Lung (tissue), 11 donors: ENCODE measurements at regions not wholly inside any gene's neighbourhood (a gene's known extent, or its start where the extent isn't known, plus 50 kb on each side); places are given as distances from the start of the nearest gene placed in this dataset.

Experiments used
- ATAC-seq: fragments of 200-7000 bp; cut with Tn5 transposase; one replicate; pipeline ENCODE4 v1.9.1; 2020; ENCODE audit warnings: moderate number of reproducible peaks; ENCODE audit not compliant: insufficient read depth, low FRiP score
- DNase-seq, 3 donors: peaks; one replicate each; pipeline ENCODE4 v3.0.0-alpha.2; 2013 to 2017
- H3K27ac ChIP-seq, 2 donors: one replicate each; pipeline ENCODE4 v1.5.1; 2013; ENCODE audit warnings: mild to moderate bottlenecking in 2 of 2, moderate library complexity in 2 of 2, control low read depth in 1 of 2, inconsistent platforms in 1 of 2, low read depth in 1 of 2, low read length in 1 of 2
- H3K27me3 ChIP-seq, 3 donors: one replicate each; pipeline ENCODE4 v1.5.1; 2013; ENCODE audit warnings: low read length in 2 of 3; ENCODE audit not compliant: control insufficient read depth in 3 of 3, insufficient read depth in 3 of 3
- H3K36me3 ChIP-seq, 4 donors: one replicate each; pipeline ENCODE4 v1.5.1; 2013; ENCODE audit warnings: low read length in 4 of 4, mild to moderate bottlenecking in 1 of 4, moderate library complexity in 1 of 4; ENCODE audit not compliant: control insufficient read depth in 4 of 4, insufficient read depth in 4 of 4
- H3K4me1 ChIP-seq, 5 donors: one replicate each; pipeline ENCODE4 v1.5.1; 2013; ENCODE audit warnings: low read length in 5 of 5, mild to moderate bottlenecking in 2 of 5, moderate library complexity in 1 of 5; ENCODE audit not compliant: control insufficient read depth in 5 of 5, insufficient read depth in 5 of 5
- H3K4me3 ChIP-seq: one replicate; pipeline ENCODE4 v1.5.1; 2013; ENCODE audit warnings: mild to moderate bottlenecking, control low read depth, moderate library complexity
- H3K9ac ChIP-seq, 2 donors: one replicate each; pipeline ENCODE4 v1.5.1; 2013; ENCODE audit warnings: low read length in 2 of 2, control low read depth in 1 of 2; ENCODE audit not compliant: insufficient read depth in 1 of 2
- H3K9me3 ChIP-seq, 4 donors: one replicate each; pipeline ENCODE4 v1.5.1; 2013; ENCODE audit warnings: low read length in 3 of 4, mild to moderate bottlenecking in 1 of 4, moderate library complexity in 1 of 4; ENCODE audit not compliant: control insufficient read depth in 4 of 4, insufficient read depth in 3 of 4
- WGBS, 2 donors: extraction: QIAGEN DNeasy Blood & Tissue Kit; methylation state at CpG; one replicate each; pipeline ENCODE4 v1.1.7; 2013; 5-methylcytosine and 5-hydroxymethylcytosine counted together
- TF ChIP-seq, protein P1 (sequence below): IDR thresholded peaks from 2 replicates; pipeline ENCODE4 v1.5.1; 2012; ENCODE audit warnings: mild to moderate bottlenecking; ENCODE audit errors: control extremely low read depth, extremely low read depth
- donor health status: control.
- donor health status: control.
- donor health status: Bipolar disorder and iron deficiency.
- donor health status: healthy.
- donor health status: DM: yes; HTN: yes; CAD: no.

DNA sequence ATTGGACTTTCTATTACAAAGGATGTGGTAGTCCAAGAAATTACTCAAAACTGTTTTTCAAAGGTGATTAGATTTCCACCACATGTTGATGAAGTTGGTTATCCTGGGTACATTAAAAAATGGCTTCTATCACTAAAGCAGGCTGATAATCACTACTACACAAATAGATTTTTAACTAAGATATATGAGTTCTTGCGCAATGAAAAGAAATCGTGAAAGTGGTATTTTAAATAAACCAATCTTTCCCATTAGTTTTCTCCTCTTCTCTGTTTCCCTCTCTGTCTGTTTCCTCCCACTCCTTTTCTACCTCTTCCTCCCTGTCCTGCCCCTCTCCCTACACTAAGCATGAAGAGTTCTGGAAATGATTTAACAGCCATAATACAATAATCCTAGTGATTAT is 487.9 kb upstream of the CITED2 start:
- Histone ChIP-seq H3K4me3 (no peak overlapping the region), H3K27ac (no peak overlapping the region), H3K9me3 (no peaks in the 10 kb centered on the region), H3K36me3 (no peaks in the 10 kb centered on the region), H3K9ac (no peak overlapping the region), H3K4me1 (peaks cover 0 to 4% (median 0%) of the 10 kb centered on the region in 5 donors), H3K27me3 (no peaks in the 10 kb centered on the region)
- WGBS, 2 donors = 69 to 75% methylated on average over 2 of the region's 2 CpGs
- TF ChIP-seq, protein P1, sequence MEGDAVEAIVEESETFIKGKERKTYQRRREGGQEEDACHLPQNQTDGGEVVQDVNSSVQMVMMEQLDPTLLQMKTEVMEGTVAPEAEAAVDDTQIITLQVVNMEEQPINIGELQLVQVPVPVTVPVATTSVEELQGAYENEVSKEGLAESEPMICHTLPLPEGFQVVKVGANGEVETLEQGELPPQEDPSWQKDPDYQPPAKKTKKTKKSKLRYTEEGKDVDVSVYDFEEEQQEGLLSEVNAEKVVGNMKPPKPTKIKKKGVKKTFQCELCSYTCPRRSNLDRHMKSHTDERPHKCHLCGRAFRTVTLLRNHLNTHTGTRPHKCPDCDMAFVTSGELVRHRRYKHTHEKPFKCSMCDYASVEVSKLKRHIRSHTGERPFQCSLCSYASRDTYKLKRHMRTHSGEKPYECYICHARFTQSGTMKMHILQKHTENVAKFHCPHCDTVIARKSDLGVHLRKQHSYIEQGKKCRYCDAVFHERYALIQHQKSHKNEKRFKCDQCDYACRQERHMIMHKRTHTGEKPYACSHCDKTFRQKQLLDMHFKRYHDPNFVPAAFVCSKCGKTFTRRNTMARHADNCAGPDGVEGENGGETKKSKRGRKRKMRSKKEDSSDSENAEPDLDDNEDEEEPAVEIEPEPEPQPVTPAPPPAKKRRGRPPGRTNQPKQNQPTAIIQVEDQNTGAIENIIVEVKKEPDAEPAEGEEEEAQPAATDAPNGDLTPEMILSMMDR = no peak
- DNase-seq = no peak
- no peak for ATAC-seq

DNA sequence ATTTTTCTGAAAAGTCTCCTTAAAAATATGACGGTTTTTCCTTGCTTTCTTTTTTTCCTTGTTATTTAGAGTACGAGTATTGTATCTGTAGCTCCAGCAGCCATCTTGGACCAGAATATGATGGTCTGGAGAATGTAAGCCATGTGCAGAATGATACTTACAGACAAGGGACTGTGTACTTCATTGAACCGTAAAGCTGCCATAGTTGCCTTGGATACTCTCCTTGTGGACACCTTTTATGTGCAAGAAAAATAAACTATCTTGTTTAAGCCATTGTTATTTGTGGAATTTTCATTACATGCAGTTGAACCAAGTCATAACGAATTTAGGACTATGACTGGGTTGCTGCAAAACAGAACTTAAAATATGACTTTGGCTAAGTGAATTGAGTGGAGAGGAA is 485.8 kb upstream of the CITED2 start:
- Histone ChIP-seq H3K9me3 (no peaks in the 10 kb centered on the region), H3K36me3 (no peaks in the 10 kb centered on the region), H3K27me3 (no peaks in the 10 kb centered on the region), H3K9ac (no peak overlapping the region), H3K27ac (no peak overlapping the region), H3K4me1 (peaks cover 0 to 19% (median 5%) of the 10 kb centered on the region in 5 donors), H3K4me3 (no peak overlapping the region)
- TF ChIP-seq, protein P1 = no peak
- 95 to 96% methylated on average over 4 of the region's 4 CpGs for WGBS, 2 donors
- no peak for DNase-seq
- ATAC-seq = no peak

DNA sequence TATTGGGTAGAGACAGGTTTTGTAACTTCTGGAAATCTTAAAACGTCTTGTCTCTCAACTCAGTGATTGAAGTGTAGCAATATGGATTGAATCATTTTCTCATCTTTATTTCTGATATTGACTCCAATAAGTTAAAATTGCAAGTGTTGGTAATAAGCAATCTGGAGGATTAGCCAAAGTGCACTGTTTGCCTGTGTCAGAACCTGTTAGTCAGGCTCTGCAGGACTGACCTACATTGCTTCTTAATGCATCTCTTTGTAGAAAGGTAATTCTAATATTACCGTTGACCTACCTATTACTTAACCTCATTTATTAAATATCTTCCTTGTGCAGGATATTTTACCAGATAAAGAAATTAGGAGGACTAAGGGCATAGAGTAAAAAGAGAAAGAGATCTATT is 484.0 kb upstream of the CITED2 start:
- Histone ChIP-seq H3K4me1 (peaks cover 0 to 22% (median 5%) of the 10 kb centered on the region in 5 donors), H3K27me3 (no peaks in the 10 kb centered on the region), H3K36me3 (no peaks in the 10 kb centered on the region), H3K9me3 (no peaks in the 10 kb centered on the region), H3K4me3 (no peak overlapping the region), H3K27ac (no peak overlapping the region), H3K9ac (no peak overlapping the region)
- ATAC-seq (no peak), DNase-seq (peak in 1 of 3 donors; percentile 54)
- TF ChIP-seq, protein P1 = no peak
- WGBS, 2 donors = 67 to 72% methylated on average over 2 of the region's 2 CpGs

DNA sequence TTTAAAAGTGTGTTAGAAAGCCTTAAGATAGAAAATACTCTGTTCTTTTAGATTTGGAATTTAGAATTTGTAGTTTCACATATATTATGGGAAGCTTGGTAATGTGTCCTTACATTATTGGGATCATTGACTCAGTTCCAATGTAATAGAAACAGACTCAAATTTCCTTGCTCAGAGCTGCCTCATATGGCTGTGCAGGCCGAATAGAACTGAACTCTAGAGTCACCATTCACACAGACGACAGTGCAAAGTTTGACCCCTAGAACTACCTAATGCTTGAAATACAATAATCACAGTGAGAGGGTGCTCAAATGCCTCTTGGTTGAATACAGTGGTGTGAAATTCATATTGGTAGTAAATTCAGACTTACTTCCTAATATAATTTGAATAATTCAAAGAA is 482.7 kb upstream of the CITED2 start:
- no peak for DNase-seq
- H3K27me3 ChIP-seq = no peaks in the 10 kb centered on the region
- no peak overlapping the region for H3K27ac ChIP-seq
- no peak overlapping the region for H3K4me3 ChIP-seq
- no peaks in the 10 kb centered on the region for H3K36me3 ChIP-seq
- no peak overlapping the region for H3K9ac ChIP-seq
- 75 to 92% methylated on average over 2 of the region's 2 CpGs for WGBS, 2 donors
- H3K4me1 ChIP-seq = peaks cover 0 to 22% (median 5%) of the 10 kb centered on the region in 5 donors
- TF ChIP-seq, protein P1 = no peak
- H3K9me3 ChIP-seq = no peaks in the 10 kb centered on the region
- no peak for ATAC-seq
